ENCODE measurements at regions not wholly inside any gene's neighbourhood (a gene's known extent, or its start where the extent isn't known, plus 50 kb on each side); places are given as distances from the start of the nearest gene placed in this dataset.
A peak's percentile ranks its signal among the peaks of the same experiment; 100 is the strongest.

GRCh38 chr13:99639126-99639525 is 137.9 kb downstream of the TM9SF2 start:
- TF ChIP-seq CTCF (IDR thresholded peaks at IDR 0.05; ENCODE audit: low read depth, low read length, missing control alignments), result no peak
- H3K4me3 ChIP-seq (ENCODE audit: low read depth, low read length), result no peak overlapping the region
- no peak for DNase-seq (ENCODE audit: low read depth)

GRCh38 chr13:99636728-99637353 is 135.6 kb downstream of the TM9SF2 start:
- TF ChIP-seq CTCF (IDR thresholded peaks at IDR 0.05; ENCODE audit: low read depth, low read length, missing control alignments), result no peak
- peak; percentile 21 for DNase-seq (ENCODE audit: low read depth)
- no peak overlapping the region for H3K4me3 ChIP-seq (ENCODE audit: low read depth, low read length)

- TF ChIP-seq CTCF (IDR thresholded peaks at IDR 0.05; ENCODE audit: low read depth, low read length, missing control alignments), result no peak
- no peak for DNase-seq (ENCODE audit: low read depth)
- H3K4me3 ChIP-seq (ENCODE audit: low read depth, low read length), result no peak overlapping the region
These were observed 135.0 kb downstream of the TM9SF2 start for GRCh38 chr13:99636306-99636705.

- no peak for TF ChIP-seq CTCF (IDR thresholded peaks at IDR 0.05; ENCODE audit: low read depth, low read length, missing control alignments)
- H3K4me3 ChIP-seq (ENCODE audit: low read depth, low read length), result no peak overlapping the region
These were observed 133.4 kb downstream of the TM9SF2 start for GRCh38 chr13:99634672-99635071.

GRCh38 chr13:99630269-99630898 is 129.1 kb downstream of the TM9SF2 start:
- TF ChIP-seq CTCF (IDR thresholded peaks at IDR 0.05; ENCODE audit: low read depth, low read length, missing control alignments), result no peak
- no peak for DNase-seq (ENCODE audit: low read depth)
- no peak overlapping the region for H3K4me3 ChIP-seq (ENCODE audit: low read depth, low read length)

More at GRCh38 chr13:99634672-99635071, 133.4 kb downstream of the TM9SF2 start:
- DNase-seq (ENCODE audit: low read depth), result no peak

- TF ChIP-seq CTCF (IDR thresholded peaks at IDR 0.05; ENCODE audit: low read depth, low read length, missing control alignments), result no peak
- no peak overlapping the region for H3K4me3 ChIP-seq (ENCODE audit: low read depth, low read length)
- DNase-seq (ENCODE audit: low read depth), result no peak
These were observed 128.4 kb downstream of the TM9SF2 start for GRCh38 chr13:99629641-99630040.

- H3K4me3 ChIP-seq (ENCODE audit: low read depth, low read length), result no peak overlapping the region
- no peak for DNase-seq (ENCODE audit: low read depth)
- TF ChIP-seq CTCF (IDR thresholded peaks at IDR 0.05; ENCODE audit: low read depth, low read length, missing control alignments), result no peak
These were observed 127.2 kb downstream of the TM9SF2 start for GRCh38 chr13:99628442-99628841.
